Psoas muscle (tissue), 7 donors: ENCODE measurements at regions not wholly inside any gene's neighbourhood (a gene's known extent, or its start where the extent isn't known, plus 50 kb on each side); places are given as distances from the start of the nearest gene placed in this dataset.

ENCODE experiments used
- ATAC-seq, 4 donors: fragments of 200-7000 bp; cut with Tn5 transposase; one replicate each; pipeline ENCODE4 v1.9.1; 2020; ENCODE audit warnings: moderate library complexity in 3 of 4, mild to moderate bottlenecking in 2 of 4
- DNase-seq, 2 donors: peaks; one replicate each; pipeline ENCODE4 v3.0.0-alpha.2; 2020
- H3K27ac ChIP-seq: fragments of 200-600 bp; one replicate; pipeline ENCODE4 v1.8.0; 2022
- H3K27me3 ChIP-seq, 3 donors: fragments of 200-600 bp in 1 of 3; one replicate each; pipeline versions ENCODE4 v1.6.1 to v1.8.0; 2013 to 2022; ENCODE audit warnings: low read length in 2 of 3, mild to moderate bottlenecking in 2 of 3, moderate library complexity in 1 of 3; ENCODE audit not compliant: insufficient read depth in 3 of 3
- H3K36me3 ChIP-seq, 2 donors: fragments of 200-600 bp in 1 of 2; one replicate each; pipeline versions ENCODE4 v1.6.1 to v1.8.0; 2013 to 2022; ENCODE audit warnings: low read depth in 1 of 2, mild to moderate bottlenecking in 1 of 2, moderate library complexity in 1 of 2; ENCODE audit not compliant: insufficient read depth in 1 of 2
- H3K4me1 ChIP-seq: fragments of 200-600 bp; one replicate; pipeline ENCODE4 v1.8.0; 2022
- H3K4me3 ChIP-seq: fragments of 200-600 bp; one replicate; pipeline ENCODE4 v1.8.0; 2022; ENCODE audit warnings: mild to moderate bottlenecking
- H3K9me3 ChIP-seq: fragments of 200-600 bp; one replicate; pipeline ENCODE4 v1.8.0; 2022
- WGBS, 3 donors: extraction: QIAGEN DNeasy Blood & Tissue Kit; methylation state at CpG; one replicate each; pipeline versions ENCODE4 v1.1.6 to v1.1.7; 2013; 5-methylcytosine and 5-hydroxymethylcytosine counted together
- intact Hi-C, 2 donors: fragments of 100-400 bp; cut with DNase I; formaldehyde crosslinking; loops; one replicate each; pipeline versions ENCODE4 v1.11.0 to v1.14.2; 2022
- TF ChIP-seq, protein P1 (sequence below): fragments of 200-600 bp; IDR thresholded peaks from one replicate; pipeline ENCODE4 v1.8.0; 2022; ENCODE audit warnings: antibody characterized with exemption
- donor health status: healthy with polysubstance abuse.
- donor health status: DM: no; HTN: no; CAD: no; lungs with moderate emphysema.
- donor health status: Bipolar disorder and iron deficiency.
- donor health status: healthy.
- donor health status: DM: yes; HTN: yes; CAD: no.
- donor health status: DM: no; HTN: no; CAD: no.
- donor health status: DM: yes; HTN: yes; CAD: no.

- H3K4me3 ChIP-seq, result no peak overlapping the region
- TF ChIP-seq, protein P1, sequence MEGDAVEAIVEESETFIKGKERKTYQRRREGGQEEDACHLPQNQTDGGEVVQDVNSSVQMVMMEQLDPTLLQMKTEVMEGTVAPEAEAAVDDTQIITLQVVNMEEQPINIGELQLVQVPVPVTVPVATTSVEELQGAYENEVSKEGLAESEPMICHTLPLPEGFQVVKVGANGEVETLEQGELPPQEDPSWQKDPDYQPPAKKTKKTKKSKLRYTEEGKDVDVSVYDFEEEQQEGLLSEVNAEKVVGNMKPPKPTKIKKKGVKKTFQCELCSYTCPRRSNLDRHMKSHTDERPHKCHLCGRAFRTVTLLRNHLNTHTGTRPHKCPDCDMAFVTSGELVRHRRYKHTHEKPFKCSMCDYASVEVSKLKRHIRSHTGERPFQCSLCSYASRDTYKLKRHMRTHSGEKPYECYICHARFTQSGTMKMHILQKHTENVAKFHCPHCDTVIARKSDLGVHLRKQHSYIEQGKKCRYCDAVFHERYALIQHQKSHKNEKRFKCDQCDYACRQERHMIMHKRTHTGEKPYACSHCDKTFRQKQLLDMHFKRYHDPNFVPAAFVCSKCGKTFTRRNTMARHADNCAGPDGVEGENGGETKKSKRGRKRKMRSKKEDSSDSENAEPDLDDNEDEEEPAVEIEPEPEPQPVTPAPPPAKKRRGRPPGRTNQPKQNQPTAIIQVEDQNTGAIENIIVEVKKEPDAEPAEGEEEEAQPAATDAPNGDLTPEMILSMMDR, result no peak
- DNase-seq (no peak), ATAC-seq (no peak)
- H3K27ac ChIP-seq, result no peak overlapping the region
- WGBS, 3 donors, result 75 to 86% (median 75%) methylated on average over 6 of the region's 6 CpGs
- H3K36me3 ChIP-seq, result no peaks in the 10 kb centered on the region
- intact Hi-C loops, result no loop called here
- H3K4me1 ChIP-seq, result peaks cover 1% of the 10 kb centered on the region
- no peaks in the 10 kb centered on the region for H3K27me3 ChIP-seq
- H3K9me3 ChIP-seq, result no peaks in the 10 kb centered on the region
Measured at GRCh38 chr14:51473808-51474565, 177.7 kb upstream of the FRMD6 start.

GRCh38 chr14:51474854-51475253, 176.9 kb upstream of the FRMD6 start:
- peak in 1 of 4 donors; percentile 51 for ATAC-seq
- intact Hi-C loops, result no loop called here
- Histone ChIP-seq H3K36me3 (no peaks in the 10 kb centered on the region), H3K4me1 (peaks cover 10% of the 10 kb centered on the region), H3K9me3 (no peaks in the 10 kb centered on the region), H3K27me3 (no peaks in the 10 kb centered on the region), H3K27ac (no peak overlapping the region), H3K4me3 (no peak overlapping the region)
- TF ChIP-seq, protein P1, result no peak
- no peak for DNase-seq

- no peak overlapping the region for H3K27ac ChIP-seq
- intact Hi-C loops, result no loop called here
- TF ChIP-seq, protein P1, result no peak
- no peaks in the 10 kb centered on the region for H3K9me3 ChIP-seq
- H3K4me3 ChIP-seq, result no peak overlapping the region
- H3K36me3 ChIP-seq, result no peaks in the 10 kb centered on the region
- no peaks in the 10 kb centered on the region for H3K27me3 ChIP-seq
- no peak for DNase-seq
- WGBS, 3 donors, result 92 to 93% (median 93%) methylated on average over 4 of the region's 4 CpGs
- ATAC-seq, result no peak
- peaks cover 28% of the 10 kb centered on the region for H3K4me1 ChIP-seq
Measured at GRCh38 chr14:51478175-51478621, 173.5 kb upstream of the FRMD6 start.

- Histone ChIP-seq H3K27me3 (no peaks in the 10 kb centered on the region), H3K9me3 (no peaks in the 10 kb centered on the region), H3K27ac (peak overlapping the region; percentile 41), H3K36me3 (no peaks in the 10 kb centered on the region), H3K4me1 (peaks cover 28% of the 10 kb centered on the region), H3K4me3 (no peak overlapping the region)
- intact Hi-C loops, result no loop called here
- DNase-seq (peak in 1 of 2 donors; percentile 30), ATAC-seq (peak; percentile 68 to 92 (median 81))
- TF ChIP-seq, protein P1, result no peak
- WGBS, 3 donors, result 24 to 30% (median 25%) methylated on average over 2 of the region's 2 CpGs
Measured at GRCh38 chr14:51479584-51480325, 172.0 kb upstream of the FRMD6 start.
